ENCODE measurements at regions not wholly inside any gene's neighbourhood (a gene's known extent, or its start where the extent isn't known, plus 50 kb on each side); places are given as distances from the start of the nearest gene placed in this dataset.

DNA sequence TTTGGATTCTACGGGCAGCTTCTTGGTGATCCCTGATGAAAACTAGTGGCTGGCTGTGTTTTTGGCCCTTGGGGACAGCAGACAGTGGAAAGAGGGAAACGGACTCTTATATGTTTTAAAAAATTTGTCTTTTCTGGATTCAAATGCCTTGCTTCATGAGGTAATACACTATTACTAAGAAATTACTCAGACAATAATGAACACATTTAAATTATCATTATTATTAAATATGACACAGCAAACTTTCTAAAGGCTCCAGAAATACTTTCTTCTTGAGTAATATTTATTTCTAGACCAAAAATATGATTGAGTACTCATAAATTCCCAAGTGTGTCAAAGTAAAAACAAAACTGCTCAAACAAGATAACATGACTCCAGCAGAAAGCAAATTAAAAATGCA, 520.7 kb upstream of the AADAT start:
- TF ChIP-seq GATA2 (IDR thresholded peaks at IDR 0.05; ENCODE audit: insufficient read depth, insufficient read length, low read depth, low read length) (no peak), POLR2A (IDR thresholded peaks at IDR 0.05; ENCODE audit: low read depth, low read length) (no peak), FOS (IDR thresholded peaks at IDR 0.05; ENCODE audit: borderline replicate concordance, insufficient read depth, low read length) (no peak), EZH2 (IDR thresholded peaks at IDR 0.05; ENCODE audit: borderline replicate concordance, low read depth, low read length, severe bottlenecking) (no peak), JUN (IDR thresholded peaks at IDR 0.05; ENCODE audit: borderline replicate concordance, insufficient read depth, insufficient read length, low read depth) (no peak), MYC (IDR thresholded peaks at IDR 0.05; ENCODE audit: low read depth, low read length) (no peak), POLR2AphosphoS5 (IDR thresholded peaks at IDR 0.05; ENCODE audit: insufficient read depth, low read depth, low read length) (no peak)
- TF ChIP-seq, protein P1, sequence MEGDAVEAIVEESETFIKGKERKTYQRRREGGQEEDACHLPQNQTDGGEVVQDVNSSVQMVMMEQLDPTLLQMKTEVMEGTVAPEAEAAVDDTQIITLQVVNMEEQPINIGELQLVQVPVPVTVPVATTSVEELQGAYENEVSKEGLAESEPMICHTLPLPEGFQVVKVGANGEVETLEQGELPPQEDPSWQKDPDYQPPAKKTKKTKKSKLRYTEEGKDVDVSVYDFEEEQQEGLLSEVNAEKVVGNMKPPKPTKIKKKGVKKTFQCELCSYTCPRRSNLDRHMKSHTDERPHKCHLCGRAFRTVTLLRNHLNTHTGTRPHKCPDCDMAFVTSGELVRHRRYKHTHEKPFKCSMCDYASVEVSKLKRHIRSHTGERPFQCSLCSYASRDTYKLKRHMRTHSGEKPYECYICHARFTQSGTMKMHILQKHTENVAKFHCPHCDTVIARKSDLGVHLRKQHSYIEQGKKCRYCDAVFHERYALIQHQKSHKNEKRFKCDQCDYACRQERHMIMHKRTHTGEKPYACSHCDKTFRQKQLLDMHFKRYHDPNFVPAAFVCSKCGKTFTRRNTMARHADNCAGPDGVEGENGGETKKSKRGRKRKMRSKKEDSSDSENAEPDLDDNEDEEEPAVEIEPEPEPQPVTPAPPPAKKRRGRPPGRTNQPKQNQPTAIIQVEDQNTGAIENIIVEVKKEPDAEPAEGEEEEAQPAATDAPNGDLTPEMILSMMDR (IDR thresholded peaks at IDR 0.05; ENCODE audit: extremely low read depth in 1 of 2, insufficient read depth in 1 of 2, low read depth in 1 of 2, low read length in 2 of 2), result no peak
- TF ChIP-seq, protein P2, sequence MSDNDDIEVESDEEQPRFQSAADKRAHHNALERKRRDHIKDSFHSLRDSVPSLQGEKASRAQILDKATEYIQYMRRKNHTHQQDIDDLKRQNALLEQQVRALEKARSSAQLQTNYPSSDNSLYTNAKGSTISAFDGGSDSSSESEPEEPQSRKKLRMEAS (IDR thresholded peaks at IDR 0.05; ENCODE audit: insufficient read depth, insufficient read length), result no peak
- Histone ChIP-seq H3K4me3 (replicated peaks in 1 of 3; ENCODE audit: insufficient read depth in 1 of 3, low read depth in 1 of 3, low read length in 3 of 3) (no peak overlapping the region), H3K4me2 (ENCODE audit: insufficient read depth, low read length) (no peak overlapping the region), H3K9me3 (replicated peaks; ENCODE audit: control insufficient read depth, insufficient read depth, low read length) (peaks cover 2% of the 10 kb centered on the region), H2AFZ (ENCODE audit: low read depth, low read length) (no peak overlapping the region), H4K20me1 (replicated peaks; ENCODE audit: control insufficient read depth, extremely low read depth, insufficient read depth, low read length) (no peaks in the 10 kb centered on the region), H3K27me3 (ENCODE audit: control insufficient read depth in 2 of 2, insufficient read depth in 2 of 2, low read length in 2 of 2) (no peaks in the 10 kb centered on the region), H3K27ac (ENCODE audit: insufficient read depth, low read depth, low read length) (no peak overlapping the region), H3K79me2 (ENCODE audit: control insufficient read depth, insufficient read depth, low read length) (no peaks in the 10 kb centered on the region), H3K4me1 (ENCODE audit: control insufficient read depth, extremely low read depth, insufficient read depth, low read length) (no peaks in the 10 kb centered on the region), H3K36me3 (ENCODE audit: control insufficient read depth in 2 of 2, extremely low read depth in 1 of 2, insufficient read depth in 2 of 2, low read length in 2 of 2) (no peaks in the 10 kb centered on the region), H3K9me1 (replicated peaks; ENCODE audit: control insufficient read depth, extremely low read depth, insufficient read depth, low read length) (no peaks in the 10 kb centered on the region), H3K9ac (replicated peaks; ENCODE audit: extremely low read depth, insufficient read depth, low read length) (no peak overlapping the region)
- ChIA-PET POLR2A (no interaction called here), CTCF (no interaction called here)
- intact Hi-C loops (cut with micrococcal nuclease) (no loop called here), dilution Hi-C loops (cut with MboI; ENCODE audit: extremely low pct_ligation_motif_present, low sequenced_read_pairs) (no loop called here)
- no TSS peak for BruUV-seq (replicated peaks)
- DNase-seq (ENCODE audit: low read depth, low spot score) (no peak), FAIRE-seq (no peak)
